K562 (cell line): ENCODE measurements at regions not wholly inside any gene's neighbourhood (a gene's known extent, or its start where the extent isn't known, plus 50 kb on each side); places are given as distances from the start of the nearest gene placed in this dataset.
A peak's percentile ranks its signal among the peaks of the same experiment; 100 is the strongest.

Experiments
- BHLHE40 ChIP-seq: IDR thresholded peaks from 2 replicates; pipeline ENCODE4 v1.6.1; 2011; ENCODE audit warnings: low read length, improper control_type of control experiment
- CBX5 ChIP-seq: IDR thresholded peaks from 2 replicates; pipeline ENCODE4 v1.6.1; 2014; ENCODE audit warnings: low read depth, borderline replicate concordance
- CHAMP1 ChIP-seq: fragments of 450-650 bp; IDR thresholded peaks from 2 replicates; pipeline ENCODE4 v1.6.1; 2016; ENCODE audit warnings: mild to moderate bottlenecking
- ESRRA ChIP-seq: fragments of 450-650 bp; IDR thresholded peaks from 2 replicates; pipeline ENCODE4 v1.6.1; 2014; ENCODE audit warnings: low read depth, mild to moderate bottlenecking, moderate library complexity, borderline replicate concordance
- NRF1 ChIP-seq, 2 experiments: fragments of 450-650 bp; IDR thresholded peaks in 1 of 2; conservative IDR thresholded peaks in 1 of 2; 2 replicates each; pipeline ENCODE4 v1.6.1; 2014; ENCODE audit warnings: mild to moderate bottlenecking in 2 of 2
- RBBP5 ChIP-seq: fragments of 200-600 bp; sonication (generic); IDR thresholded peaks from 2 replicates; pipeline ENCODE4 v1.6.1; 2012; ENCODE audit warnings: borderline replicate concordance, mild to moderate bottlenecking, low read length, control low read depth, inconsistent platforms; ENCODE audit not compliant: insufficient read depth, poor library complexity, severe bottlenecking
- RBFOX2 ChIP-seq: fragments of 200-400 bp; formaldehyde crosslinking; IDR thresholded peaks from 2 replicates; pipeline ENCODE4 v1.6.1; 2017; ENCODE audit warnings: low read depth, mild to moderate bottlenecking, low read length, moderate library complexity
- STAT5B ChIP-seq: fragments of 250-450 bp; sonication (Bioruptor Pico); IDR thresholded peaks from 2 replicates; pipeline ENCODE4 v1.8.0; 2021; ENCODE audit warnings: mild to moderate bottlenecking, inconsistent platforms
- TRIM25 ChIP-seq: fragments of 450-650 bp; IDR thresholded peaks from 2 replicates; pipeline ENCODE4 v1.7.0; 2016; ENCODE audit warnings: borderline replicate concordance
- TF ChIP-seq, protein P1 (sequence below): fragments of 450-650 bp; IDR thresholded peaks from 2 replicates; pipeline ENCODE4 v1.6.1; 2016; ENCODE audit warnings: mild to moderate bottlenecking, moderate library complexity

GRCh38 chr7:106448992-106449859 lies 164.4 kb upstream of the NAMPT start (continued):
- TF ChIP-seq, protein P1, sequence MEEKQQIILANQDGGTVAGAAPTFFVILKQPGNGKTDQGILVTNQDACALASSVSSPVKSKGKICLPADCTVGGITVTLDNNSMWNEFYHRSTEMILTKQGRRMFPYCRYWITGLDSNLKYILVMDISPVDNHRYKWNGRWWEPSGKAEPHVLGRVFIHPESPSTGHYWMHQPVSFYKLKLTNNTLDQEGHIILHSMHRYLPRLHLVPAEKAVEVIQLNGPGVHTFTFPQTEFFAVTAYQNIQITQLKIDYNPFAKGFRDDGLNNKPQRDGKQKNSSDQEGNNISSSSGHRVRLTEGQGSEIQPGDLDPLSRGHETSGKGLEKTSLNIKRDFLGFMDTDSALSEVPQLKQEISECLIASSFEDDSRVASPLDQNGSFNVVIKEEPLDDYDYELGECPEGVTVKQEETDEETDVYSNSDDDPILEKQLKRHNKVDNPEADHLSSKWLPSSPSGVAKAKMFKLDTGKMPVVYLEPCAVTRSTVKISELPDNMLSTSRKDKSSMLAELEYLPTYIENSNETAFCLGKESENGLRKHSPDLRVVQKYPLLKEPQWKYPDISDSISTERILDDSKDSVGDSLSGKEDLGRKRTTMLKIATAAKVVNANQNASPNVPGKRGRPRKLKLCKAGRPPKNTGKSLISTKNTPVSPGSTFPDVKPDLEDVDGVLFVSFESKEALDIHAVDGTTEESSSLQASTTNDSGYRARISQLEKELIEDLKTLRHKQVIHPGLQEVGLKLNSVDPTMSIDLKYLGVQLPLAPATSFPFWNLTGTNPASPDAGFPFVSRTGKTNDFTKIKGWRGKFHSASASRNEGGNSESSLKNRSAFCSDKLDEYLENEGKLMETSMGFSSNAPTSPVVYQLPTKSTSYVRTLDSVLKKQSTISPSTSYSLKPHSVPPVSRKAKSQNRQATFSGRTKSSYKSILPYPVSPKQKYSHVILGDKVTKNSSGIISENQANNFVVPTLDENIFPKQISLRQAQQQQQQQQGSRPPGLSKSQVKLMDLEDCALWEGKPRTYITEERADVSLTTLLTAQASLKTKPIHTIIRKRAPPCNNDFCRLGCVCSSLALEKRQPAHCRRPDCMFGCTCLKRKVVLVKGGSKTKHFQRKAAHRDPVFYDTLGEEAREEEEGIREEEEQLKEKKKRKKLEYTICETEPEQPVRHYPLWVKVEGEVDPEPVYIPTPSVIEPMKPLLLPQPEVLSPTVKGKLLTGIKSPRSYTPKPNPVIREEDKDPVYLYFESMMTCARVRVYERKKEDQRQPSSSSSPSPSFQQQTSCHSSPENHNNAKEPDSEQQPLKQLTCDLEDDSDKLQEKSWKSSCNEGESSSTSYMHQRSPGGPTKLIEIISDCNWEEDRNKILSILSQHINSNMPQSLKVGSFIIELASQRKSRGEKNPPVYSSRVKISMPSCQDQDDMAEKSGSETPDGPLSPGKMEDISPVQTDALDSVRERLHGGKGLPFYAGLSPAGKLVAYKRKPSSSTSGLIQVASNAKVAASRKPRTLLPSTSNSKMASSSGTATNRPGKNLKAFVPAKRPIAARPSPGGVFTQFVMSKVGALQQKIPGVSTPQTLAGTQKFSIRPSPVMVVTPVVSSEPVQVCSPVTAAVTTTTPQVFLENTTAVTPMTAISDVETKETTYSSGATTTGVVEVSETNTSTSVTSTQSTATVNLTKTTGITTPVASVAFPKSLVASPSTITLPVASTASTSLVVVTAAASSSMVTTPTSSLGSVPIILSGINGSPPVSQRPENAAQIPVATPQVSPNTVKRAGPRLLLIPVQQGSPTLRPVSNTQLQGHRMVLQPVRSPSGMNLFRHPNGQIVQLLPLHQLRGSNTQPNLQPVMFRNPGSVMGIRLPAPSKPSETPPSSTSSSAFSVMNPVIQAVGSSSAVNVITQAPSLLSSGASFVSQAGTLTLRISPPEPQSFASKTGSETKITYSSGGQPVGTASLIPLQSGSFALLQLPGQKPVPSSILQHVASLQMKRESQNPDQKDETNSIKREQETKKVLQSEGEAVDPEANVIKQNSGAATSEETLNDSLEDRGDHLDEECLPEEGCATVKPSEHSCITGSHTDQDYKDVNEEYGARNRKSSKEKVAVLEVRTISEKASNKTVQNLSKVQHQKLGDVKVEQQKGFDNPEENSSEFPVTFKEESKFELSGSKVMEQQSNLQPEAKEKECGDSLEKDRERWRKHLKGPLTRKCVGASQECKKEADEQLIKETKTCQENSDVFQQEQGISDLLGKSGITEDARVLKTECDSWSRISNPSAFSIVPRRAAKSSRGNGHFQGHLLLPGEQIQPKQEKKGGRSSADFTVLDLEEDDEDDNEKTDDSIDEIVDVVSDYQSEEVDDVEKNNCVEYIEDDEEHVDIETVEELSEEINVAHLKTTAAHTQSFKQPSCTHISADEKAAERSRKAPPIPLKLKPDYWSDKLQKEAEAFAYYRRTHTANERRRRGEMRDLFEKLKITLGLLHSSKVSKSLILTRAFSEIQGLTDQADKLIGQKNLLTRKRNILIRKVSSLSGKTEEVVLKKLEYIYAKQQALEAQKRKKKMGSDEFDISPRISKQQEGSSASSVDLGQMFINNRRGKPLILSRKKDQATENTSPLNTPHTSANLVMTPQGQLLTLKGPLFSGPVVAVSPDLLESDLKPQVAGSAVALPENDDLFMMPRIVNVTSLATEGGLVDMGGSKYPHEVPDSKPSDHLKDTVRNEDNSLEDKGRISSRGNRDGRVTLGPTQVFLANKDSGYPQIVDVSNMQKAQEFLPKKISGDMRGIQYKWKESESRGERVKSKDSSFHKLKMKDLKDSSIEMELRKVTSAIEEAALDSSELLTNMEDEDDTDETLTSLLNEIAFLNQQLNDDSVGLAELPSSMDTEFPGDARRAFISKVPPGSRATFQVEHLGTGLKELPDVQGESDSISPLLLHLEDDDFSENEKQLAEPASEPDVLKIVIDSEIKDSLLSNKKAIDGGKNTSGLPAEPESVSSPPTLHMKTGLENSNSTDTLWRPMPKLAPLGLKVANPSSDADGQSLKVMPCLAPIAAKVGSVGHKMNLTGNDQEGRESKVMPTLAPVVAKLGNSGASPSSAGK = peak; percentile 51; the same call in 1 of the 2 replicates
- TF ChIP-seq STAT5B (CRISPR knock-in tag) = no peak
- TF ChIP-seq RBBP5 = peak; percentile 60
- TF ChIP-seq TRIM25 = no peak
- no peak for TF ChIP-seq ESRRA
- TF ChIP-seq CHAMP1 = peak; percentile 19; the same call in 1 of the 2 replicates
- 0 out of 2 replicates have a peak, but pooled peaks have one; percentile 3 for TF ChIP-seq BHLHE40
- TF ChIP-seq NRF1 (conservative IDR thresholded peaks at IDR 0.05 in 1 of 2, IDR thresholded peaks at IDR 0.05 in 1 of 2) = peak in 1 of 2 experiments; percentile 17; a peak in 1 of 4 replicates
- peak; percentile 51 for TF ChIP-seq RBFOX2
- no peak for TF ChIP-seq CBX5
